Retinal pigment epithelial cell (primary cell): ENCODE measurements at regions not wholly inside any gene's neighbourhood (a gene's known extent, or its start where the extent isn't known, plus 50 kb on each side); places are given as distances from the start of the nearest gene placed in this dataset.

Experiments used
- DNase-seq: peaks from one replicate; pipeline ENCODE4 v3.0.0-alpha.2; 2010; ENCODE audit warnings: low read depth
- H3K4me3 ChIP-seq: 2 replicates; pipeline ENCODE4 v1.5.1; 2011; ENCODE audit warnings: mild to moderate bottlenecking, low read length, control low read depth, moderate library complexity
- CTCF ChIP-seq: conservative IDR thresholded peaks from 2 replicates; pipeline ENCODE4 v1.5.1; 2011; ENCODE audit warnings: low read depth, low read length, control low read depth, inconsistent platforms

- TF ChIP-seq CTCF: no peak
- no peak overlapping the region for H3K4me3 ChIP-seq
Observed at GRCh38 chr16:65751622-65752521, 614.6 kb upstream of the CDH5 start.

GRCh38 chr16:65749506-65749905, 617.0 kb upstream of the CDH5 start:
- no peak overlapping the region for H3K4me3 ChIP-seq
- DNase-seq: no peak
- no peak for TF ChIP-seq CTCF

More at GRCh38 chr16:65751622-65752521, 614.6 kb upstream of the CDH5 start:
- DNase-seq: no peak

GRCh38 chr16:65746941-65747340, 619.5 kb upstream of the CDH5 start:
- TF ChIP-seq CTCF: no peak
- DNase-seq: no peak
- H3K4me3 ChIP-seq: no peak overlapping the region

GRCh38 chr16:65745201-65745708, 621.2 kb upstream of the CDH5 start:
- DNase-seq: no peak
- TF ChIP-seq CTCF: no peak

GRCh38 chr16:65744401-65744800, 622.1 kb upstream of the CDH5 start:
- no peak for TF ChIP-seq CTCF
- DNase-seq: no peak
- no peak overlapping the region for H3K4me3 ChIP-seq

More at GRCh38 chr16:65745201-65745708, 621.2 kb upstream of the CDH5 start:
- no peak overlapping the region for H3K4me3 ChIP-seq

GRCh38 chr16:65743558-65743957, 621.7 kb upstream of the CDH11 start:
- no peak overlapping the region for H3K4me3 ChIP-seq
- no peak for DNase-seq
- TF ChIP-seq CTCF: no peak

GRCh38 chr16:65740711-65741110, 618.8 kb upstream of the CDH11 start:
- no peak overlapping the region for H3K4me3 ChIP-seq
- DNase-seq: no peak

More at GRCh38 chr16:65740711-65741110, 618.8 kb upstream of the CDH11 start:
- TF ChIP-seq CTCF: no peak
